ENCODE measurements at regions not wholly inside any gene's neighbourhood (a gene's known extent, or its start where the extent isn't known, plus 50 kb on each side); places are given as distances from the start of the nearest gene placed in this dataset.

- TF ChIP-seq CTCF (IDR thresholded peaks at IDR 0.05 in 2 of 3, conservative IDR thresholded peaks at IDR 0.05 in 1 of 3; ENCODE audit: borderline replicate concordance in 1 of 3, insufficient read depth in 1 of 3, low read depth in 2 of 3, low read length in 2 of 3): peak; percentile 48 to 79 (median 58); a peak in 4 of 6 replicates
- TF ChIP-seq RAD21 (IDR thresholded peaks at IDR 0.05; ENCODE audit: low read depth): peak; percentile 67
- no peak for TF ChIP-seq POLR2A (IDR thresholded peaks at IDR 0.05; ENCODE audit: borderline replicate concordance, extremely low read depth, insufficient read depth, insufficient read length)
- TF ChIP-seq ATF3 (IDR thresholded peaks at IDR 0.05): no peak
- no peak for TF ChIP-seq EZH2phosphoT487 (IDR thresholded peaks at IDR 0.05; ENCODE audit: borderline replicate concordance)
- no peak for TF ChIP-seq POLR2AphosphoS5 (IDR thresholded peaks at IDR 0.05; ENCODE audit: low read depth, low read length)
- TF ChIP-seq SP1 (IDR thresholded peaks at IDR 0.05; ENCODE audit: low read depth): no peak
- TF ChIP-seq EZH2 (IDR thresholded peaks at IDR 0.05): no peak
- TF ChIP-seq JUND (IDR thresholded peaks at IDR 0.05): no peak
- no peak for TF ChIP-seq TCF7L2 (IDR thresholded peaks at IDR 0.05; ENCODE audit: borderline replicate concordance, extremely low read depth, insufficient read depth, insufficient read length)
- peak; percentile 80 for TF ChIP-seq CEBPB (IDR thresholded peaks at IDR 0.05; ENCODE audit: low read depth)
Observed at GRCh38 chr4:94127707-94128328, 79.8 kb upstream of the SMARCAD1 start.

Data from HCT116 (cell line).